ENCODE measurements at regions not wholly inside any gene's neighbourhood (a gene's known extent, or its start where the extent isn't known, plus 50 kb on each side); places are given as distances from the start of the nearest gene placed in this dataset.

GRCh38 chr2:215726070-215726469, 287.3 kb downstream of the MREG start:
- TF ChIP-seq NFRKB (IDR thresholded peaks at IDR 0.05) (no peak), SUZ12 (IDR thresholded peaks at IDR 0.05) (no peak), FOXA1 (IDR thresholded peaks at IDR 0.05) (no peak), PKNOX1 (IDR thresholded peaks at IDR 0.05) (no peak)

Measured in HEK293T (cell line).